GM18868 (cell line): ENCODE measurements at regions not wholly inside any gene's neighbourhood (a gene's known extent, or its start where the extent isn't known, plus 50 kb on each side); places are given as distances from the start of the nearest gene placed in this dataset.
"Not testable (repeated sequence)": the region's sequence is repeated elsewhere in the genome, so short reads cannot be mapped to it uniquely, and the experiment has no call there.

Experiments used
- ATAC-seq: cut with Tn5 transposase; IDR thresholded peaks from one replicate; pipeline ENCODE4 v1.9.1; 2021; ENCODE audit warnings: mild to moderate bottlenecking, moderate library complexity; ENCODE audit not compliant: unreplicated experiment

DNA sequence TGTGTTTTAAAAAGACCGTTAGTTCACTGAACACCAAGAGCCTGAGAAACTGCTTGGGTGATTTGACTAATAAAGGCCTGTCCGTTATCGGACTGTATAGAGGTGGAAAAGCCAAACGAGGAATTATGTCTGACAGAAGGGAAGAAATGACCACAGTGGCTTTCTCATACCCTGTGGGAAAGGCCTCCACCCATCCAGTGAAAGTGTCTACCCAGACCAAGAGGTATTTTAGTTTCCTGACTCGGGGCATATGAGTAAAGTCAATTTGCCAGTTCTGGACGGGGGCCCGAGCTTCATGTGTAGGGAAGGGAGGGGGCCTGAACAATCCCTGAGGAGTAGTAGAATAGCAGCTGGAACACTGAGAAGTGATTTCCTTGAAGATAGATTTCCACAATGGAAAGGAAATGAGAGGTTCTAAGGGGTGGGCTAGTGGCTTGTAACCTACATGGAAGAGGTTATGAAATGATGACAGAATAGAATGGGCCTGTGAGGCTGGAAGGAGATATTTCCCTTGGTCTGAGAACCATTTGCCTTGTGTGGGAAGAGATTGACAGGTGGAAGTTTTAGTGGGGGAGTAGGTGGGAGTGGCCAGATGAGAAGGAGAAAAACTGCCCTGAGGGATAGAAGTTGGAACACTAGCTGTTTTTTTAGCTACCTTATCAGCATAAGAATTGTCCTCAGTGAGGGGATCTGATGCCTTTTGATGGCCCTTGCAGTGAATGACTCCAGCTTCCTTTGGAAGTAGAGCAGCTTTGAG is 106.4 kb upstream of the PPM1J start:
- not testable (repeated sequence) for ATAC-seq

DNA sequence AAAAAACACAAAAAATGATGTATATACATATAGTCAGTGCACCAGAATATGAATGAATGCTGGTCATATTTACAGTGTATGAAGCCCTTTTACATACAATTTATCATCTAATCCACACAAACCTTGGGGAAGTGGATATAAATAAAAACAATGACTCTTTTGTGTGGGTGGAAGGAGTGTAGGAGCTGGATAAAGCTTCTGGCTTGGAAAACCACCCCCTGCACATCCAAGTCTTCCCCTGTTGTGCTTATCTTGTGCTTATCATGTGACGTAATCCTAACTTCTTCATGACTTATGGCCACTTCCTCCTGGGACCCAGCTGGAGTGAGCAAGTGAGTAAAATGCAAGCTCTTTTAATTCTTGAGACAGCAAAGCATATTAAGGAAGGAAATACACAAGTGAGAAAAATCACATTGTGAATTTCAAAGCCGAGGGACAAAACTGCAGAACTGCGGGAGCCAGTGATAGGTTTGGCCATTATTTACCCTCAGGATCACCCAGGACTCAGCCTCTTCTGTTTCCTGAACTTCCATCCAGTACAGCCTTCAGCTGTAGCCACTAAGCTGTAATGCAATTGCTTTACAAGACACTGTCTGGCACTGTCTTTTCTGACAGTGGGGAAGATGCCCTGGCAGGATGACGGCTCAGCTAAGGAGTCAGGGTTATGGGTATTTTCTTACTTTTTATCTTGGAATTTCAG is 104.0 kb upstream of the PPM1J start:
- ATAC-seq = no peak

DNA sequence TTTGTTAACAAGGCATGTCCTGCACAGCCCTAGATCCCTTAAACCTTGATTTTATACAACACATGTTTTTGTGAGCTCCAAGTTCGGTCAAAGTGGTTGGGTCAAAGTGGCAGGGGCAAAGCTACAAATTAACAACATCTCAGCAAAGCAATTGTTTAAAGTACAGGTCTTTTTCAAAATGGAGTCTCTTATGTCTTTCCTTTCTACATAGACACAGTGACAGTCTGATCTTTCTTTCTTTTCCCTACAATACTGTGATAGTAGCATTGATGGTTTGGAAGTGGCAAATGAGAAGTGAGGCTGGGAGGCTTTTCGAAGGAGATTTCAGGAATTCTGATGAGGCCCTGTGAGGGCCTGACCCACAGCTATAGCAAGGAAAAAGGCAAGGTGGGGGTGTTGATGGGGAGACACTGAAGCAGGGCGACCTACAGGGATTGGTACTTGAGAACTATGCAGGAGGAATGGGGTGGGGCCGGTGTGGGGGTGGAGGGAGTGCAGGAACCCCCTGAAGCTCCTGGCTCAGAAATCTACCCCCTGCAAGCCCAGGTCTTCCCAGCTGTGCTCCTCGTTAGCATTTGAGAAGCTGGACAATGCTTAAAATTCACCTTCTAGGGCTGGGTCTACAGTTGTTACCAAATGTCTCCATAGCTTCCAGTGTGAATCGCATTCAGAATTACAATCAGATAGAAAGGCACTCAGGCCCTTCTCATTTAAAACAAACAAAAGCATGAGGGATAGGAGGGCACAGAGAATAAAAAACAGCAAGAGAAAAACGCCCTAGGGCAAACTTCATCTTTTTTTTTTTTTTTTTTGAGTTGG is 102.6 kb upstream of the PPM1J start:
- ATAC-seq = no peak

DNA sequence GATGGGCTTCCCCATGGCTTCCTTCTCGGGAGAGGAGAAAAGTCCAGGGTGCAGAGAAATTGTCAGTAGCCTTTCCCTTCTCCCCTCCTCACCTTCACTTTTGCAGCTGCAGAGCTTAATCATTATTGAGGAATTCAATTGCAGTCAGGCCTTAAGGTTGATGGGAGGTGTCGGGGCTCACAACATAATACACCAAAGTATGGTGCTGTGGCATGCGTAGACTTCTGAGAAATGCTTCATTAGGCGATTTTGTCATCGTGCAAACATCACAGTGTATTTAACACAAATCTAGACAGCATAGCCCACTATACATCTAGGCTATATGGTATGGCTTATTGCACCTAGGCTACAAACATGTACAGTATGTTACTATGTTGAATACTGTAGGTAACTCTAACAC is 100.2 kb upstream of the PPM1J start:
- no peak for ATAC-seq

DNA sequence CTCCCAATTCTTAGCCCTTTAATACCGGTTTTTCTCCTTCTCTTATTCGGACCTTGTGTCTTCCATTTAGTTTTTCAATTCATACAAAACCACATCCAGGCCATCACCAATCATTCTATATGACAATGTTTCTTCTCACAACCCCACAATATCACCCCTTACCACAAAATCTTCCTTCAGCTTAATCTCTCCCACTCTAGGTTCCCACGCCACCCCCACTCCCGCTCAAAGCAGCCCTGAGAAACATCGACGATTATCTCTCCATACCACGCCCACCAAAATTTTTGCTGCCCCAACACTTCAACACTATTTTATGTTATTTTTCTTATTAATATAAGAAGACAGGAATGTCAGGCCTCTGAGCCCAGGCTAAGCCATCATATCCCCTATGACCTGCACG is 99.5 kb upstream of the PPM1J start:
- ATAC-seq = not testable (repeated sequence)

DNA sequence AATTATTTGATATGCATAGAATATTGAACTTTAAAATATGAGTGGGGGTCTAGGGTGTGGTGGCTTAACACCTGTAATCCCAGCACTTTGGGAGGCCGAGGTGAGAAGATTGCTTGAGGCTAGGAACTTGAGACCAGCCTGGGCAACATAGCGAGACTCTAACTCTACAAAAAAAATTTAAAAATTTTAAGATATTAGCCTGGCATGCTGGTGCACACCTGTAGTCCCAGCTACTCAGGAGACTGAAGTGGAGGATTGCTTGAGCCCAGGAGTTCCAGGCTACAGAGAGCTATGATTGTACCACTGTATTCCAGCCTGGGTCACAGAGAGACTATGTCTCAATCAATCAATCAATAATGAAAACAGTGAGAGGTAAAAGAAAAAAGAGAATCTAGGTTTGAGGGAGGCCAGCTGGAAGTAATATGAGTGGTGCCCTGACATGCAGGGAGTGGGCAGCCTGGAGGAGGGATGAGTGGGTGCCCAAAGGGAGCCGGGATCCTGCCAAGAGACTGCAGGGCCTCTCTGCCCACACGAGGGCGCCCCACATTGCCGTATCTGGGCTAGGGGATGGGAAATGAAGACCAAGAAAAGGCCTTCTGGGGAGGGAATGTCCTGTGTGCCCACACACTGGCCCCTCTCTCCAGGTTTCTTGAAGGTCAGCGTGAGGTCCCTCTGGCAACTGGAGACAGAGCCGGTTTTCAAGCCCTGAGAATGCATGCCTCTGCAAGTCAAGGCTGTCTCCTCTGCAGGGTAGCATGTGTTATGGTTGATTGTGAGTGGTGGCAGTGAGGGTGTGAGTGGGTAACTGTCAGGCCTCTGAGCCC is 93.9 kb upstream of the PPM1J start:
- peak; percentile 52 for ATAC-seq

DNA sequence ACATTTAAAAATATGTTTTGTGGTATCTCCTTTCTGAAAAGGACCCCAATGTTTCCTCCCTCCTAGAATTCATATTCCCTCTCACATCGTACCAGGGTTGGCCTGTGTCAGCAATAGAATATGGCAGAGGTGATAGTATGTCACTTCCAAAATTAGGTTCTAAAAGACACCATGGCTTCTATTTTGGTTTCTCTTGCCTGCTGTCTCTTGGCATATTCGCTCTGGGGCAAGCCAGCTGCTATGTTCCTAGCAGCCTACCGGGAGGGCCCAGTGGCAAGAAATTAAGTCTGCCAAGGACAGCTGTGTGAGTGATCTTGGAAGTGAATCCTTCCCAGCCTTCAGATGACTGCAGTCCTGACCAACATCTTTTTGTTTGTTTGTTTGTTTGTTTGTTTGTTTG is 92.9 kb upstream of the PPM1J start:
- ATAC-seq = no peak

DNA sequence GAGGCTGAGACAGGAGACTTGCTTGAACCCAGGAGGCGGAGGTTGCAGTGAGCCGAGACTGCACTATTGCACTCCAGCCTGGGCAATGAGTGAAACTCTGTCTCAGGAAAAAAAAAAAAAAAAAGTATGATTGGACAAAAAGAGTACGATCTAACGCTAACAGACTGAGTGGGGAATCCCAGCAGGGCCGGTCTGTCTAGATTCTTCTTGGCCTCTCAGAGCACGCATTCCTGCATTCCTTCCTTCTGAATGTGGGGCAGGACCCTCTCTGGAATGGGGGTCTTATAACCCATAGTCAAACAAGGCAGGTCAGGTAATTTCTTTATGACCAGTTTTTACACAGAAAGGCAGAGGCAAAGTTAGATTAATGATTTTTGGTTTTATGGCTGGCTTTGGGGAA is 92.0 kb upstream of the PPM1J start:
- no peak for ATAC-seq

DNA sequence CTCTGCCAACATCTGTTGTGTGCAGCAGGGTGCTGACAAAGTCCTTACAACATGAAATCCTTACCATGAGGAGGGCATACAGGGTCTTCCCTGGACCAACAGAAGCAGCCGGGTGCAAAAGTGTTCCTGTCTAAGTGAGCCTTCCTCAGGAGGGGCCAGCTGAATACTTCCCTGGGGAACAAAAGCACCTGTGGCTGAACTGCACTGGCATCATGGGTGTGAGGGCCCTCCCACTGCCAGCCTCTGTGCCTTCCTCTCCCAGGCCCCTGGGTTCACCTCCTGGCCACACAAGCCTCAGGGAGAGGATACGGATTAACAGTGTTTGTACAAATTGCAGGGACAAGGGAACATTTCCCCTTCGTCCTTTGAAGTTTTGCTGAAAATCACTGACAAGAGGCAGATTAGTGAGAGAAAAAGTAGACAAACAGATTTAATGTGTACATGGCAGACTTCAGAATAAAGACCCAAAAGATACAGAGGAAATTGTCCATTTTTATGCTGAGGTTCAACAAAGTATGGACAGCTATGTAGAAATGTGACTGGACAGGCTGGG is 91.0 kb upstream of the PPM1J start:
- ATAC-seq = no peak

DNA sequence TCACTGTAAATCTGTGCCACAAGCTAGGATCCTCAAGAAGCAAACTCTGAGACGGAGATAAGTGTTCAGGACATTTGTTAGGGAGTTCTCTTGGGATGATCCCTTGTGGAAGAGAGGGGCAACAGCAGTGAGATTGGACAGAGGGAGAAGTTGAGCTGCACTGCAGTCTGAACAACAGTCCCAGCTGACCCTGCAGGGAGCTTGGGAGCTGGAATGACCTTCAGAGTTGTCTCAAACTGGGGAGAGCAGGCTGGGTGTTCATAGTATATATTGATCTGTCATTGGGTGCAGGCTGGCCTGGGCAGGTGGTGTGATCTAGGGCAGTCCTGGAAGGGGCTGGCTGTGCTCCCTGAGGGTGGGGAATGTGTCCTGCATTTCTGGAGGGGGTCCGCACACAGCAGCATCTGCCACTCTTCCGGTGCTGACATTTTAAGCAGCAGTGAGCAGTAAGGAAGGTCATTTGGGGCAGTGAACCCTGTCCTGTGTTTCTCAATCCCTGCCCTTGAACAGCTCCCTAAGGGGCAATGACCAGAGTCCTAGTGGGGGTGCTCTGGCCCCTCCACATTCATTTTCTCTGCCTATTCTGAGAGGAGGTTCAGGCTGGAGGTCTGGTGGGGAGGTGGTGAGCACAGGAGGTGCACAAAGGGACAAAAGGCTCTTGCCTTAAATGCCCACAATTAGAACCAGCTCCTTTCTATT is 90.2 kb upstream of the PPM1J start:
- ATAC-seq = no peak

DNA sequence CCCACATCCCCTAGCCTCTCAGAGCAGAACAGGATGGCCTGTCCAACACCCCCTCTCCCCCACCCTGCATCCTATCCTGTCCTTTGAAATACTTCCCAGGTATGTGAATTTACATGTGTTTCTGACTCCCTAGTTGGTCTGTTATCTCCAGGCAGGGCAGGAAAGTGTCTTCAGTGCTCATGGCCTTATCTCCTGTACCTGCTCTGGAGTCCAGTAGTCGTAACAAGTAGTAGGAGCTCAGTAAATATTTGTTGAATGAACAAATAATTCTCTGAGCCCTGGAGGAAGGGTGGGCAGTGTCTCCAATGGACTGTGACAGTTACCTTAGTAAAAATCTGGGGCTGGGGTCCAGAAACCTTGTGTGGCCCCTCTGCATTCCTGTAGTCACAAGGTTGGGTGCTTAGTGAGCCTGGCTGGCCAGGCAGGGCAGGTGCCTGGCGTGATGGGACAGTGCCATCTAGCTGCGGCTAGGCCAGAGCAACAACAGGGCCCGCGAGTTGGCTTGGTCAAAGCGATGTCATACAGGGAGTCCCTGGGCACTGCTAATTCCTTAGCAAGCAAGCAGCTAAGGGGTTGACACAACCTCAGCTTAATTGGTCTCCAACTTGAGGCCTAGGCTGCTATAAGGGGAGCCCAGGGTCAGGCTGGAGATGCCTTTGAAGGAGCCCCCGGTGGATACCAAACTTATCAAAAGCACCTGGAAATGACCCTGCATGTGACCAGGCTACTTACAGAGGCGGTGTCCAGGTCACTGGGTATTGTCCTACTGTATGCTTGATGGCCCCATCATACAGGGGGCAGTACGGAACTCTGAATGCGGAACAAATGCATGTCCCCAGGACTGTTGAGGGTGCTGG is 89.0 kb upstream of the PPM1J start:
- ATAC-seq = peak; percentile 77

DNA sequence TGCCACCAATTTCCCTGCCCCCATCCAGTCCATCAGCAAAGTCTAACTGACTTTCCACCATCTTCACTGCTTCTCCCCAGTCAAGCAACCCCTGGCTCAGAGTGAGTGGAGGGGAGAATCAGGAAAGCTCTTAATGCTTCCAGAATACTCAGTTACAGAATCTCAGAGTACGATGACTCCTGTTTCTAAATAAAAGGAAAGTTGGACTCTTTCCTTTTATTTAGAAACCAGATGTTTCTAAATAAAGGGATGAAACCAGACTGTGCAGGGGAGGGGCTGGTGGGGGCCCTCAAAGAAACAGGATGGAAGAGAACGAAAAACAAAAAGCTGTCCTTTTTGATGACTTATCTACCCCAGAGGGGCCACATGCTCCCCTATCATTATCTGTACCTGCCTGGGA is 85.2 kb upstream of the PPM1J start:
- no peak for ATAC-seq

DNA sequence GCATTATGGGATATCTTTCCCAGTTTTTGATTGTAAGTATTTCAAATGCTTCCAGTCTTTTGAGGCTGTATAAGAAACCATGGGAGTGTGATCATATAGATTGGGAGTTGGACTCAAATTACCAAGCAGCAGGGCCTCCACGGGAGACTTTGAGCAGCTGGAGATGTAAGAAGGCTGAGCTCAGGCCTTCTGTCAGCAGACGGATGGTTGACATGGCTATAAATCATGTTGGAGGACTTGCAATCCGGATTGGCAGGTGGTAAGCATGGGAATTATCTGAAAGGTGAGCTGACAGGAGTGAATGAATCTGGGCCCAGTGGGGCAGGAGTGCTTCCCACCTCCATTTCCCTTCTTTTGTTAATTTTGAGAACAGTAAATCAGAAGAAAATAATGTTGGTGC is 83.2 kb upstream of the PPM1J start:
- no peak for ATAC-seq

DNA sequence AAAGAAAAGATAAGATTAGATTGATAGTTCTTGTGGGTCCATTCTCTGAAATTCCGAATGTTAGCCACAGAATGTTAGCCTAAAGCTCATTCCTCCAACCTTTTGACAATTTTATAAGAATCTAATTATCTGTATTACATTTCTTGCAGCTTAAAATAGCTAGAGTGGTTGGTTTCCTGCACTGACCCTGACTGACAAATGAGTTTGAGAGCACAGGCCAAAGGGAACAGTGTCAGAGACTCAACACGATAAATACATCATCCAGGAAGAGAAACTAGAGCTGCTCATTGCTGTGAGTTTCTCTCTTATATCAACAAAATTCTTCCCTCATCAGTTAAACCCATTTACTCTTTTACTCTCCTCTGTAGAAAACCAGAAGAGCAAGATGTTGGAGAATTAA is 82.1 kb upstream of the PPM1J start:
- ATAC-seq = no peak

DNA sequence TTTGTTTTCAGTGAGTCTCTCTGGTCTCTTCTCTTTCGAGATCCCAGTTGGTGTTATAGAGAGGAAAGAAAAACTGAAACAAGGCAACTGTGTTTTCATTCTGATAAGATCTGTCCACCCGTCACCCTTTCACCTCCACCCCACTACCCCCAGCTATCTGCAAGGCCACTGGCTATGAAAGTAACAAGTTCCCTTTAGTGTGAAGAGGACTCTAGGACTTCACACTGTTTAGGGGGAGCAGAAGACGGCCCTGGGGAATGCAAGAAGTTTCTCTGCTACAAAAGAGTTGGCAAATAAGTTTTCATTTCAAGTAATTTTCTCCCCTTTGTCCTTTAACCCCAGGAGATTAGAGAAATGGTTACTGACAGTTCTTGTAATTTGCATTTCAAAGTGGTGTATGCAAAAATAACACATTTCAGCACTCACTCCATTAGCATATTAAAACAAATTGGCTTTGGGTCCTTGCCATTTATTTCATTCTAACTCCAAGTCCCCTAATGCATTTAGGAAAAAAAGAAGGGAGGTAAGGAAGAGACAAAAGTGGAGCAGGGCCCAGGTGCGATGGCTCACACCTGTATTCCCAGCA is 79.6 kb upstream of the PPM1J start:
- no peak for ATAC-seq

DNA sequence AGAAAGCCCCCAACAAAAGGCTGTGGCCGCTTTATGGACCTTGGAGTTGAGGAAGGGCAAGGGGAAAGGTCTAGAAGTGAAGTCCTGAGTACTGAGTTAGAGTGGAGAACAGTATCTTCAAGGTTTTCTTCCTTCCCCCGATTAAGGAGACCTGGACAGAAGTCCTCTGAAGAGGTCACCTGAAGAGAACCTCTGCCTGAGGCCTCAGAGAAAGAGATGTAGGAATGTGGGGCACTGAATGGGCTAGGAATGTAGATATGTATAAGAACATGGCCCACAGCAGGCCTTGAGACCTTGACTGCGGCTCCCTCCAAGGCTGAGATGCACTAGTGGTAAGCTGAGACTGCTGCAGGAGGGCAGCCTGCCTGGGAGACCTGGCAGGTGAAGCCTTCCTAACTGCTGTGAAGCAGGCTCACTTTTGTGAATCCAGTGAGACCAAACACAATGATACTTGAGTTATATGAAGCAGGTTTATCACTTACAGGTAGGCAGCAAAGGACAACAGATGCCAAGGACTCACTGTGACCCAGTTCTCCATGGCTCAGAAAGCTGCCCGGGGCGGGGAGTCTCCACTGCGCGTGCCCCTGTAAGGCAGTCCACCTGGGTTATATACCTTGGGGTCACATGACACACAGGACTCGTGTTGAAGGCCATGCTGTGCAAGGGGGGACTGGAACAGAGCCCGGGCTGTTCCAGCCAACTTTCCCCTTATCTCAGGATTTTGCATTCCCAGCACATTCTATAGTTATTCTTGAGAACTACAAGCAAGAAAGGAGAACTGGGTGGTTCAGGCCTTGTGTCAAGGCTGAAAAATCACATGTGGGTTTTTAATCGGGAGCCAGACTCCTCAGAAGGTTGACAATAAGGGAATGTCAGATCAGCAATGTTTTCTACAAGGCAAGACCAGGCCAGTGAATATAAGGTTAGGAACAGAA is 78.8 kb upstream of the PPM1J start:
- no peak for ATAC-seq

DNA sequence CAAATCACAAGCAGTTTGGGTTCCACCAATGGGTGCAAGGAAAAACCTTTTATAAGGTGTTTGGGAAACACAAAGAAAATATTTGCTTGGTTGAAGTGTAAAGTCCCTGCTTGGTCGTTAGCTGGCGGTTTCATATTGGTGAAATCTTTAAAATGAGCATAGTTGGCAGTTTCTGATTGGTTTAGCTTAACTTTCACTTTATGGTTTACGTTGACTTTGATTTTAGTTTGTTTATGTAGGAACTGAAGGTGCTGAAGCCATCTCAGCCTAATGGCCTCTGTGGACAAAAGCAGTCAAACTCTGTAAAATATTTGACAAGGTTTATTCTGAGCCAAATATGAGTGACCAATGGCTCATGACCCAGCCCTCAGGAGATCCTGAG is 76.6 kb upstream of the PPM1J start:
- ATAC-seq = no peak
